NCI-H748 treated with DMSO at 0.1 percent for 48 hours (cell line): ENCODE measurements at regions not wholly inside any gene's neighbourhood (a gene's known extent, or its start where the extent isn't known, plus 50 kb on each side); places are given as distances from the start of the nearest gene placed in this dataset.
"Not testable (repeated sequence)": the region's sequence is repeated elsewhere in the genome, so short reads cannot be mapped to it uniquely, and the experiment has no call there.

Experiments used
- DNase-seq: peaks from one replicate; lab custom pipeline; 2025; lab: John Stamatoyannopoulos, UW

- DNase-seq, result no peak
These were observed 88.3 kb upstream of the MYLIP start for GRCh38 chr6:16040628-16040974.

- DNase-seq, result not testable (repeated sequence)
These were observed 88.8 kb upstream of the MYLIP start for GRCh38 chr6:16039892-16040627.

- DNase-seq, result no peak
These were observed 89.9 kb upstream of the MYLIP start for GRCh38 chr6:16038938-16039337.

- DNase-seq, result no peak
These were observed 93.3 kb upstream of the MYLIP start for GRCh38 chr6:16035488-16036080.

- no peak for DNase-seq
These were observed 95.7 kb upstream of the MYLIP start for GRCh38 chr6:16033214-16033613.

- DNase-seq, result no peak
These were observed 97.5 kb upstream of the MYLIP start for GRCh38 chr6:16031278-16031981.

- DNase-seq, result no peak
These were observed 99.9 kb upstream of the MYLIP start for GRCh38 chr6:16028966-16029365.

GRCh38 chr6:16020259-16020658 is 108.6 kb upstream of the MYLIP start:
- no peak for DNase-seq

GRCh38 chr6:16019462-16019861 is 109.4 kb upstream of the MYLIP start:
- DNase-seq, result no peak

GRCh38 chr6:16018626-16019025 is 110.3 kb upstream of the MYLIP start:
- DNase-seq, result no peak

- DNase-seq, result not testable (repeated sequence)
These were observed 114.6 kb upstream of the MYLIP start for GRCh38 chr6:16014325-16014724.

- no peak for DNase-seq
These were observed 121.7 kb upstream of the MYLIP start for GRCh38 chr6:16007146-16007545.

GRCh38 chr6:16006681-16007080 is 122.2 kb upstream of the MYLIP start:
- no peak for DNase-seq

- DNase-seq, result no peak
These were observed 123.8 kb upstream of the MYLIP start for GRCh38 chr6:16004934-16005679.

- DNase-seq, result no peak
These were observed 125.7 kb upstream of the MYLIP start for GRCh38 chr6:16003197-16003491.

- no peak for DNase-seq
These were observed 126.3 kb upstream of the MYLIP start for GRCh38 chr6:16002332-16003196.

GRCh38 chr6:16001158-16001557 is 127.7 kb upstream of the MYLIP start:
- DNase-seq, result no peak

- DNase-seq, result no peak
These were observed 129.7 kb upstream of the MYLIP start for GRCh38 chr6:15999201-15999600.

- no peak for DNase-seq
These were observed 131.1 kb upstream of the MYLIP start for GRCh38 chr6:15997586-15998388.

- no peak for DNase-seq
These were observed 132.9 kb upstream of the MYLIP start for GRCh38 chr6:15996030-15996429.

GRCh38 chr6:15995493-15995892 is 133.4 kb upstream of the MYLIP start:
- no peak for DNase-seq
